Ovary (tissue), 7 donors: ENCODE measurements at regions not wholly inside any gene's neighbourhood (a gene's known extent, or its start where the extent isn't known, plus 50 kb on each side); places are given as distances from the start of the nearest gene placed in this dataset.

Source experiments
- DNase-seq, 5 donors: peaks; one replicate each; pipeline ENCODE4 v3.0.0-alpha.2; 2019 to 2020
- H3K27ac ChIP-seq, 2 donors: fragments of 200-600 bp; one replicate each; pipeline versions ENCODE4 v1.5.1 to v1.8.0; 2019 to 2022
- H3K27me3 ChIP-seq: fragments of 200-600 bp; one replicate; pipeline ENCODE4 v1.8.0; 2022
- H3K36me3 ChIP-seq: fragments of 200-600 bp; sonication (generic); one replicate; pipeline ENCODE4 v1.5.1; 2019
- H3K4me1 ChIP-seq: one replicate; pipeline ENCODE4 v1.8.1; 2013; ENCODE audit warnings: mild to moderate bottlenecking, moderate library complexity; ENCODE audit not compliant: insufficient read depth
- H3K4me3 ChIP-seq: fragments of 200-600 bp; sonication (generic); one replicate; pipeline ENCODE4 v1.5.1; 2017
- H3K9me3 ChIP-seq, 2 donors: fragments of 200-600 bp in 1 of 2; sonication (generic) in 1 of 2; one replicate each; pipeline versions ENCODE4 v1.5.1 to v1.8.1; 2013 to 2019; ENCODE audit warnings: mild to moderate bottlenecking in 1 of 2, moderate library complexity in 1 of 2
- CTCF ChIP-seq, 3 donors: fragments of 450-650 bp in 2 of 3; fragments of 200-600 bp in 1 of 3; IDR thresholded peaks; one replicate each; pipeline versions ENCODE4 v1.5.1 to v1.8.0; 2016 to 2022; ENCODE audit warnings: antibody characterized with exemption in 3 of 3, mild to moderate bottlenecking in 1 of 3
- EP300 ChIP-seq: sonication (generic); formaldehyde crosslinking; IDR thresholded peaks from one replicate; pipeline ENCODE4 v1.6.1; 2017; ENCODE audit warnings: antibody characterized with exemption
- POLR2A ChIP-seq: fragments of 450-650 bp; IDR thresholded peaks from one replicate; pipeline ENCODE4 v1.6.1; 2017; ENCODE audit warnings: antibody characterized with exemption, mild to moderate bottlenecking, moderate library complexity
- WGBS, 3 donors: extraction: QIAGEN DNeasy Blood & Tissue Kit in 1 of 3; methylation state at CpG; one replicate each; pipeline versions ENCODE4 v1.1.5 to v1.1.7; 2013 to 2017; 5-methylcytosine and 5-hydroxymethylcytosine counted together
- intact Hi-C, 4 donors: fragments of 100-400 bp; cut with DNase I; formaldehyde crosslinking; loops; one replicate each; pipeline versions ENCODE4 v1.11.0 to v1.15.1; 2022 to 2023
- donor health status: DM: no; HTN: no; CAD: no; lungs with moderate emphysema.
- donor health status: DM: no; HTN: no; CAD: no.
- donor health status: Bipolar disorder and iron deficiency.
- donor health status: DM: no; HTN: no; CAD: no.
- donor health status: DM: yes; HTN: yes; CAD: no.

- 21 to 41% (median 26%) methylated on average over 3 of the region's 3 CpGs for WGBS, 3 donors
- no peaks in the 10 kb centered on the region for H3K27me3 ChIP-seq
- H3K9me3 ChIP-seq: no peaks in the 10 kb centered on the region
- no peak overlapping the region for H3K27ac ChIP-seq
- TF ChIP-seq POLR2A (no peak), CTCF (IDR thresholded peaks at IDR 0.05) (no peak), EP300 (no peak)
- H3K36me3 ChIP-seq: no peaks in the 10 kb centered on the region
- DNase-seq: no peak
- H3K4me3 ChIP-seq: no peak overlapping the region
- intact Hi-C loops: no loop called here
- H3K4me1 ChIP-seq: no peaks in the 10 kb centered on the region
These were observed 781.2 kb downstream of the FLRT2 start for GRCh38 chr14:86311151-86311550.

- no peaks in the 10 kb centered on the region for H3K27me3 ChIP-seq
- DNase-seq: no peak
- TF ChIP-seq CTCF (IDR thresholded peaks at IDR 0.05): no peak
- TF ChIP-seq POLR2A: no peak
- TF ChIP-seq EP300: no peak
- no peaks in the 10 kb centered on the region for H3K4me1 ChIP-seq
- no peak overlapping the region for H3K27ac ChIP-seq
- H3K9me3 ChIP-seq: no peaks in the 10 kb centered on the region
- no peaks in the 10 kb centered on the region for H3K36me3 ChIP-seq
- intact Hi-C loops: no loop called here
- H3K4me3 ChIP-seq: no peak overlapping the region
These were observed 780.7 kb downstream of the FLRT2 start for GRCh38 chr14:86310611-86311010.

- WGBS, 3 donors: 86 to 89% (median 87%) methylated on average over 6 of the region's 6 CpGs
- no peak overlapping the region for H3K4me3 ChIP-seq
- H3K4me1 ChIP-seq: no peaks in the 10 kb centered on the region
- TF ChIP-seq CTCF (IDR thresholded peaks at IDR 0.05): no peak
- no peak for TF ChIP-seq POLR2A
- TF ChIP-seq EP300: no peak
- no peaks in the 10 kb centered on the region for H3K9me3 ChIP-seq
- H3K27ac ChIP-seq: no peak overlapping the region
- H3K36me3 ChIP-seq: no peaks in the 10 kb centered on the region
- no peak for DNase-seq
- intact Hi-C loops: no loop called here
- no peaks in the 10 kb centered on the region for H3K27me3 ChIP-seq
These were observed 780.2 kb downstream of the FLRT2 start for GRCh38 chr14:86310148-86310547.

- Histone ChIP-seq H3K36me3 (no peaks in the 10 kb centered on the region), H3K27ac (no peak overlapping the region), H3K4me1 (no peaks in the 10 kb centered on the region), H3K9me3 (no peaks in the 10 kb centered on the region), H3K4me3 (no peak overlapping the region), H3K27me3 (no peaks in the 10 kb centered on the region)
- no peak for DNase-seq
- TF ChIP-seq POLR2A (no peak), EP300 (no peak), CTCF (IDR thresholded peaks at IDR 0.05) (no peak)
- 55 to 66% (median 59%) methylated on average over 2 of the region's 2 CpGs for WGBS, 3 donors
- intact Hi-C loops: no loop called here
These were observed 775.1 kb downstream of the FLRT2 start for GRCh38 chr14:86305058-86305457.

DNA sequence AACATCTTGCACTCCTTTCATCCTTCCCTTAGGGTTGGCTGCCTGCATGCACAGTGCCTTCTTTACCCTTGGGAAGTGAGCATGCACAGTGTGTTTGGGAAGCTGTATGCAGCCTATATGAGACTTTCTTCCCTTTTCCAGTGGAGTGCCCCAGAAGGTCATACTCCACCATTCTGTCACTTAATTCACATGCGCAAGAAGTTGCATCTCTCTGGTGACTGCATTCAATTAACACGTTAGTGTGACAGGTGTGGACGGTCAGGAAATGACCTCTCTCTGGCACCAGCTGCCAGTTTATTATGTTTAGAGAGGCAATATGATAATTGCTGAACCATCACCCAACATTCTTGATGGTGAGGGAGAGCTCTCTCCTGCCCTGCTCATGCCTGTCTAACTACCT lies 770.0 kb downstream of the FLRT2 start:
- WGBS, 3 donors: 81 to 86% (median 83%) methylated on average over 3 of the region's 3 CpGs
- TF ChIP-seq EP300: no peak
- no peak for TF ChIP-seq POLR2A
- no peak for TF ChIP-seq CTCF (IDR thresholded peaks at IDR 0.05)

More for the DNA sequence above, 770.0 kb downstream of the FLRT2 start:
- intact Hi-C loops: no loop called here
- no peaks in the 10 kb centered on the region for H3K4me1 ChIP-seq
- no peak overlapping the region for H3K4me3 ChIP-seq
- no peaks in the 10 kb centered on the region for H3K36me3 ChIP-seq
- no peak overlapping the region for H3K27ac ChIP-seq
- DNase-seq: no peak
- no peaks in the 10 kb centered on the region for H3K27me3 ChIP-seq
- no peaks in the 10 kb centered on the region for H3K9me3 ChIP-seq
